ENCODE measurements at regions not wholly inside any gene's neighbourhood (a gene's known extent, or its start where the extent isn't known, plus 50 kb on each side); places are given as distances from the start of the nearest gene placed in this dataset.

DNA sequence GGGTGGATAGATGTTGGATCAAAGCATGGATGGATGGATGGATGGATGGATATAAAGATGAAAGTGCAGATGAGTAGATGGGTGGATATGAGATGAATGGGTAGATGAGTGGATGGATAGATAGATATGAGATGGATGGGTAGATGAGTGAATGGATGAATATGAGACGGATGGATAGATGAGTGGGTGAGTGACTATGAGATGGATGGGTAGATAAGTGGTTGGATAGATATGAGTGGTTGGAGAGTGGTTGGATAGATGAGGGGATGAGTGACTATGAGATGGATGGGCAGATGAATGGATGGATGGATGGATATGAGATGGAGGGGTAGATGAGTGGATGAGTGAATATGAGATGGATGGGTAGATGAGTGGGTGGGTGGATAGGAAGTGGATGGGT lies 204.6 kb upstream of the TLE3 start:
- TF ChIP-seq, protein P1, sequence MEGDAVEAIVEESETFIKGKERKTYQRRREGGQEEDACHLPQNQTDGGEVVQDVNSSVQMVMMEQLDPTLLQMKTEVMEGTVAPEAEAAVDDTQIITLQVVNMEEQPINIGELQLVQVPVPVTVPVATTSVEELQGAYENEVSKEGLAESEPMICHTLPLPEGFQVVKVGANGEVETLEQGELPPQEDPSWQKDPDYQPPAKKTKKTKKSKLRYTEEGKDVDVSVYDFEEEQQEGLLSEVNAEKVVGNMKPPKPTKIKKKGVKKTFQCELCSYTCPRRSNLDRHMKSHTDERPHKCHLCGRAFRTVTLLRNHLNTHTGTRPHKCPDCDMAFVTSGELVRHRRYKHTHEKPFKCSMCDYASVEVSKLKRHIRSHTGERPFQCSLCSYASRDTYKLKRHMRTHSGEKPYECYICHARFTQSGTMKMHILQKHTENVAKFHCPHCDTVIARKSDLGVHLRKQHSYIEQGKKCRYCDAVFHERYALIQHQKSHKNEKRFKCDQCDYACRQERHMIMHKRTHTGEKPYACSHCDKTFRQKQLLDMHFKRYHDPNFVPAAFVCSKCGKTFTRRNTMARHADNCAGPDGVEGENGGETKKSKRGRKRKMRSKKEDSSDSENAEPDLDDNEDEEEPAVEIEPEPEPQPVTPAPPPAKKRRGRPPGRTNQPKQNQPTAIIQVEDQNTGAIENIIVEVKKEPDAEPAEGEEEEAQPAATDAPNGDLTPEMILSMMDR (IDR thresholded peaks at IDR 0.05) = no peak
- no peak for TF ChIP-seq POLR2A (IDR thresholded peaks at IDR 0.05)
